CD4-positive, alpha-beta T cell treated with Interleukin-17A for 4 hours (primary cell): ENCODE measurements at regions not wholly inside any gene's neighbourhood (a gene's known extent, or its start where the extent isn't known, plus 50 kb on each side); places are given as distances from the start of the nearest gene placed in this dataset.

Experiments
- DNase-seq: peaks from one replicate; pipeline ENCODE4 v3.0.0-alpha.2; 2020; ENCODE audit warnings: mixed read lengths

GRCh38 chr18:22628795-22629510 is 211.2 kb upstream of the CTAGE1 start:
- DNase-seq: no peak

GRCh38 chr18:22630980-22631379 is 213.3 kb upstream of the CTAGE1 start:
- DNase-seq: no peak

- no peak for DNase-seq
Observed at GRCh38 chr18:22632191-22632590, 214.5 kb upstream of the CTAGE1 start.

- DNase-seq: no peak
Observed at GRCh38 chr18:22634464-22634863, 216.7 kb upstream of the CTAGE1 start.

DNA sequence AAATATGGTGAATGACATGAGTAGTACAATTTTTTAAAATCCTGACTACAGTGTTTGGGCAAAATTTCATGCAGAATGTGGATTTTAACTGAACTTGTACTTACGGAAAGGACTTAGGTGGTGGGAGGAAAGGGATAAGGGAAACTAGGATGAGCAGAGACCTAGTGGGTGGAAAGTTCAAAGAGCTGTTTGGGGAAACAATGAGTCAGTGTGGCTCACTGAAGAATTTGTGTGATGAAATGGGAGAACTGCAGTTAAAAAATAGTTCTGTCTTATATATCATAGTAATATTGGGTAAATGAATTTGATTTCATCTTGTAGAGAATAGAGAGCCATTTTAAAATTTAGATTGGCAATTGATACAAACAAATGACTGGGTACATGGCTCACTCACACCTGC is 220.1 kb upstream of the CTAGE1 start:
- DNase-seq: no peak

GRCh38 chr18:22639026-22639463 is 221.3 kb upstream of the CTAGE1 start:
- DNase-seq: no peak

GRCh38 chr18:22639561-22639960 is 221.8 kb upstream of the CTAGE1 start:
- no peak for DNase-seq

DNA sequence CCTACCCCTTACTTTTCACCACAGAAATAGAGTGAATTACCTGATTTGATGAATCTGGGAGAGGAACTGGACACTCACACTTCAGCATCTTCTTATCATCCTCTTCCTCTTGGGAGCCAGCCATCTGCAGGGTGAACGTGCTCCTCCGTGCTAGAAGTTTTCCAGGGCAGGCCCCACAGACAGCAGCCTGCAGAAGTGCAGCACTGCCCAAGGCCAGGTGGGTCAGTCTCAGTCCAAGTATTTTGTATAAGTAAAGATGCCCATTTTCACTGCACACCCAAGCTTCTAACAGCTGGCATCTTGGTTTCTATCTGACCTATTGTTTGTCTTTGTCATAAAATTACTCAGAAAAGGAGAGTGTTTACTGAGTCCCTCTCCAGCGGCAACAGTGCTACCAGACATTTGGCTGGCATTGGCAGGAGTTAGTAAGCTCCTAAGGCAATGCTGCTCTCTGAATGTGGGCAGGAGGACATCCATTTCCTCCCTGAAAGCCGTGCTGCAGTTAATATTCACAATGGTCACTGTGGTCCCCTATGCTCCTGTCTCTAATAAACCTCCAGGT is 222.6 kb upstream of the CTAGE1 start:
- DNase-seq: no peak

DNA sequence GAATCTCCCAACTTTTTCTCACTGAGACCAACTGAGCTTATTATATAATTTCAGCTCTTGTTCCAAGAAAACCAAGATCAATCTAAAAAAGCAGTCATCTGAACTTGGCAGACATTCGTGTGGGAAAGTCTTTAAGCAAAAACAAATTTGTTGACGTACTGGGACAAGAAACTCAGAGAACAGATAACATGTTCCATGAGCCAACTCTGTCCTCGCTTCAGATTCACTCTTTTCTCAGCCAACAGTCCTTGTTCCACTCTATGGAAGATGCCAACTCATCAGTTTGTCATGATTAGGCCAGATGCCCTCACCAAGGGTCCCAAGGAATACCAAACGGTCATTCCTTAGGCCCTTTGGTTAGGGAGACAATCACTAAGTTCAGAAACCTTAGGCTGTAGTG is 224.2 kb upstream of the CTAGE1 start:
- no peak for DNase-seq

DNA sequence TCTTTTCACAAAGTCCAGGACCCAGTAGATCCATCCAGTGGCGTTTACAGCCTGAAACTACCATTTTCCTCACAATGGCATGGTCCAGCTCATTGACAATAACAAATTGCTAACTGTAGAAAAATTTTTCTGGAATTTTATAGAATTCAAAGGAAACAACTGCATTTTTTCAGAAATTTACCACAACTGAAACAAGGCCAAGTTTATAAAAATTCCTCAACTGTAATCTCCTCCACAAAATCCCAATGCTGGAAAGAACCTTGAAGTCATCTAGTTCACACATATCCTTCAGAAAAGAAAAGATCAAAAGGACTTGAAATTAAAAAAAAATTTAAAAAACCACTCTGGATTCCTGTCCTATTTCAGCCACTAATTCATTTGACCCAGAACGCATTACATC is 226.0 kb upstream of the CTAGE1 start:
- no peak for DNase-seq

GRCh38 chr18:22650247-22650646 is 232.5 kb upstream of the CTAGE1 start:
- DNase-seq: no peak

- DNase-seq: no peak
Observed at GRCh38 chr18:22657619-22658018, 239.9 kb upstream of the CTAGE1 start.

- DNase-seq: no peak
Observed at GRCh38 chr18:22658318-22658717, 240.6 kb upstream of the CTAGE1 start.

- DNase-seq: no peak
Observed at GRCh38 chr18:22663378-22663777, 245.7 kb upstream of the CTAGE1 start.

- DNase-seq: no peak
Observed at GRCh38 chr18:22666411-22666940, 248.8 kb upstream of the CTAGE1 start.

DNA sequence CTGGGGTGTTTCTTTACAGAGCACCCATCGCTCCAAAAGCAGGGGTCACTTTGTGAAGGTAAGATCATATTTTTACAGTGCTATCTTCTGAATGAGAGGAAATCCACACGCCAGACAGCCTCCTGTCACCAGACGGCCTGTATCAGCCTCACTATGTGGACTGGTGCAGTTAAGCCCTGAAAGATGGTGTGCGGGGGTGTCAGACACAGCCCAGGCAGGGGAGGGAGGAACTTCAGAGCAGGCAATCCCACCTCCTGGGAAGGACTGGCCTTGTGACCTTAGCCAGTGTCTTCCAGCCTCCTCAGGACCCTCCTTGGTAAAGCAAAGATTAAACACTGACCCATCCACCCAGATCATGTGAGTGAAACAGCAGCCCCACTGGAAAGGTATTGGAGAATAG is 249.4 kb upstream of the CTAGE1 start:
- no peak for DNase-seq

- no peak for DNase-seq
Observed at GRCh38 chr18:22667616-22668422, 250.1 kb upstream of the CTAGE1 start.

GRCh38 chr18:22668496-22668895 is 250.8 kb upstream of the CTAGE1 start:
- DNase-seq: no peak

DNA sequence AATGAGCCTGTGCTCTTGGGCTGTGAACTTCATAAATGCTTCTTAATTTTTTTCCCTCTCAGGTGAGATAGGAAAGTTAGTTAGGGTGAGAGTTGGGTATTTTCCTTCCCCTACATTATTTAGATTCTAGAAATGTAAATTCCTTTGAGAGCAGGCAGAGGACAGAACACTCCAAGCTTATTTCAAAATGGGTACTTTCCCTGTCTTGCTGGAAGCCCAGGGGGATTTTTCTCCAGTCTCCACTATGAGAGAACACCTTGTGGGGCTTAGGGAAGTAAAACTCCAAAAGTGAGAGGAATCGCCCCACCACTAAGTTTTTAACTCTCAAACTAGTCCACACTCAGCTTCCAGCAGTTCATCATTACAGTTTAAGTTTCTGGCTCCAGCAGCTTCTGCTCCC is 253.2 kb upstream of the CTAGE1 start:
- no peak for DNase-seq

DNA sequence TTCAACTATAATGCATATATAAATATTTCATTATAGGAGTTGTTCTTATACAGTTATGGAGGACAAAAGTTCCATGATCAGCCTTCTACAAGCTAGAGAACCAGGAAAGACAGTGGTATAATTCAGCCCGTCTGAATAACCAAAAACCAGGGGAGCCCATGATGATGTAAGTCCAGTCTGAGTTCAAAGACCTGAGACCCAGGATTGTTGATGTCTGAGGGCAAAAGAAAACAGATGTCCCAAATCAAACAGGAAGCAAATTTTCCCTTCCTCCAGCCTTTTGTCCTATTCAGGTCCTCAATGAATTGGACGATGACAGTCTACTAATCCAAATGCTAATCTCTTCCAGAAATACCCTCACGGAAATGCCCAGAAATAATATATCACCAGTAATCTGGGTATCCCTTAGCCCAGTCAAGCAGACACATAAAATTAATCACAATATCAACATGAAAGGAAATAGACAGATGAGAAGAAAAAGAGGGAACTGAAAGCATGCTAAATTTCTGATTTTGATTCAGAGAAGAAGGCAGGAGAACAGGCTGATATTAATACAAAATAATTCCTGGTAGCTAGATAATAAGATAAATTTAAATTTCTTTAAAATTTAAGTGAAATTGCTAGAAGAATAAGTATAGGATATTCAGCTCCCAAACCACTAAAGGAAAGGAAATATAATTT is 255.6 kb upstream of the CTAGE1 start:
- DNase-seq: no peak

DNA sequence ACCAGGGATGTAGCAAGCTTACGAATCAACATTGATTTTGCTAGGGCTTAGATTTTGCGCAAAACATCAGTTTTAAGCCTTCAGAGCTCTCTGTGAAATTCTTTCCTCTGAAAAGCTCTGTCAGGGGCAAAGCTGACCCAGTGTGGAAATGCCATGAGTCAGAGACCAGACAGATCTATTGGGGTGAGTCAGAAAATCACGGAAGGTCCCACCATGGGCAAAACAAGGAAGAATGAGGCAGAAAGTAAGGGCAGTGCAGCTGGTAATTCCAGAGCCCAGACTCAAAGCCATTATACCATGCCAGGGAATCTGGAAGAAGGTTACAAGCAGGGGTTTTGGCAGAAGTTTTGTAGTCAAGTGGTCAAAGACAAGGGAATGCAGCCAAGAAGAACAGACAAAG is 256.6 kb upstream of the CTAGE1 start:
- no peak for DNase-seq

DNA sequence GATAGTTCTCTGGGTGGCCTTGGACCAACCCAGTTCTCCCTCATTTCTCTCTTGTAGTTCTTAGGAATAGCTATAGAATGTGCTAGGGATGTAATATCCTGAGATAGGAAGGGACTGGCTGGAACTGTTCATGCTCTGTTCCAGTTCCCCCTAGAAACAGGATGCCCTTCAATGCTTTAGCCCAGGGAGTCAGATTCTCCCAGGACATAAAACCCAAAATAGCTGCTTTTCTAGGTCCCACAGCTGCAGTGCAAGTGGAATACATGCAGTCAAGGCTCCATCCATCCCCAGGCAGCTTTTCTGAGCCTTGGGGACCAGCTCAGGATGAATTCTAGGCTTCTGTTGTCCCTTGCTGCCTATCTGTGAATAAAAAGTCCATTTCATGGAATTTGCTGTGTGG is 257.3 kb upstream of the CTAGE1 start:
- DNase-seq: no peak

DNA sequence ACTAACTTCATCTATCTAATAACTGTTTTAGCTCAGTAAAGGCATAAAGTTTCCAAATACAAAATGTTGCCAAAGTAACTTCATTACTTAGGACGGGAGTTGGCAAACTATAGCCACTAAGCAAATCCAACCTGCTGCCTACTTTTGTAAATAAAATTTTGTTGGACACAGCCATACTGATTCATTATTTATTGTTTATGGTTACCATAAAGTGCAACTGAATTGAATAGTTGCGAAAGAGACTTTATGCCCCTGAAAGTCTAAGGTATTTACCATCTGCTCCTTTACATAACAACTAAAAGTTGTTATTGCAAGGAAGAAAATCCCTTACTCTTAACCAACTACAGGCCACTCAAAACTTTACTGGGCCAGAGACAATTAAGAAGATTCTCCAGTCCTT is 256.7 kb upstream of the RBBP8 start:
- DNase-seq: no peak
